ENCODE measurements at regions not wholly inside any gene's neighbourhood (a gene's known extent, or its start where the extent isn't known, plus 50 kb on each side); places are given as distances from the start of the nearest gene placed in this dataset.

DNA sequence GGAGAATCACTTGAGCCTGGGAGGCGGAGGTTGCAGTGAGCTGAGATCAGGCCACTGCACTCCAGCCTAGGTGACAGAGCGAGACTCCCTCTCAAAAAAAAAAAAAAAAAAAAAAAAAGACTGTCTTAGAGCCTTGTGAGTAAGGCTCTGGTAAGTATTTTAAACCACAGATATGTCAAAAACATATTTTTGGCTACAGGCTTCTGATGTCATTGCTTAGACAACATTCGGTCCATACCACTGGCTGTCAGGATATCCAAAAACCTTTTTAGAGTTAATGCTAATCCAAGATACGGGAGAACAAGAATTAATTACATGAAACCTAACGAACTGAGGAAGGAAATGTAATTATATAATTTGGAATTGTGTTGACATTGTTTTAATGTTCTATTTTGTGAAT, 999.5 kb upstream of the PABPC4L start:
- no TSS peak for BruUV-seq (replicated peaks)
- H3K9me2 ChIP-seq (ENCODE audit: insufficient read depth) = no peaks in the 10 kb centered on the region; the same call in 1 of the 2 replicates
- no peaks in the 10 kb centered on the region for H3K79me2 ChIP-seq (ENCODE audit: insufficient read depth, low read length)
- no peak overlapping the region for H2AFZ ChIP-seq (ENCODE audit: low read depth, low read length, poor library complexity, severe bottlenecking)
- no peaks in the 10 kb centered on the region for H4K20me1 ChIP-seq (ENCODE audit: insufficient read depth)
- ChIA-PET POLR2A (no interaction called here), CTCF (no interaction called here), RAD21 (ENCODE audit: low non-redundant PET in 1 of 2, low total read pairs in 2 of 2, uncharacterized antibody in 2 of 2, unreplicated experiment in 2 of 2) (no interaction called here)
- H3K27me3 ChIP-seq (ENCODE audit: insufficient read depth, low read length) = no peaks in the 10 kb centered on the region
- TF ChIP-seq SRF (IDR thresholded peaks at IDR 0.05; ENCODE audit: low read depth) (no peak), ATF3 (IDR thresholded peaks at IDR 0.05) (no peak), POLR2A (IDR thresholded peaks at IDR 0.05; ENCODE audit: borderline replicate concordance, extremely low read depth, insufficient read depth, insufficient read length) (no peak), MAX (IDR thresholded peaks at IDR 0.05) (no peak)
- DNase-seq (ENCODE audit: low read depth, low spot score) = no peak
- no peak overlapping the region for H3K9ac ChIP-seq (ENCODE audit: low read length)
- no peaks in the 10 kb centered on the region for H3K4me1 ChIP-seq (ENCODE audit: control insufficient read depth in 1 of 2, insufficient read depth in 2 of 2, low read length in 2 of 2)
- ATAC-seq = no peak
- H3K4me2 ChIP-seq (ENCODE audit: low read length) = no peak overlapping the region
- no peaks in the 10 kb centered on the region for H3K36me3 ChIP-seq (ENCODE audit: control insufficient read depth in 1 of 2, insufficient read depth in 2 of 2, low read length in 2 of 2)
- no peak overlapping the region for H3K4me3 ChIP-seq (replicated peaks in 1 of 2; ENCODE audit: low read depth in 1 of 2, low read length in 2 of 2)
- no peak overlapping the region for H3K27ac ChIP-seq (ENCODE audit: low read depth, low read length)
- no peaks in the 10 kb centered on the region for H3K9me3 ChIP-seq (ENCODE audit: control insufficient read depth in 1 of 2, insufficient read depth in 1 of 2, low read depth in 1 of 2, low read length in 2 of 2)
- intact Hi-C loops (cut with micrococcal nuclease) = no loop called here

DNA sequence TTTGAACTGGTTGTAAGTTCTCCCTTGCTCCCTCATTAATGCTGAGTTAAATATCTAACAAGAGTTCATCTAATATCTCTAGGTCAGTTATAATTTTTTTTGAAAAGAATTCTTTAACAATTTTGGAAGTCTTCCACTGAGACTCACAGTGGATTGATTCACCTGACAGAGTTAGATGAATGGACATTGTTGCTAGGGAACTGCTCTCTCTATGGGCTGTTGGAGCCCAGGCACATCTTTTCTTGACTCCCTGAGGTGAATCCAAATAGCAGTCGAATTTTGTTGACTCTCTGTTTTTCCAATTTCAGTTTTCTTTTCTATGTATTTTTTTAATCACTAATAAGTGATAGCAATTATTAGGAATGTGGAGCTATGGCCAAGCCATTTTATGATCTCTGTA, 996.1 kb upstream of the PABPC4L start:
- DNase-seq (ENCODE audit: low read depth, low spot score) (no peak), ATAC-seq (no peak)
- no peaks in the 10 kb centered on the region for H3K79me2 ChIP-seq (ENCODE audit: insufficient read depth, low read length)
- no peaks in the 10 kb centered on the region; the same call in 1 of the 2 replicates for H3K9me2 ChIP-seq (ENCODE audit: insufficient read depth)
- no peaks in the 10 kb centered on the region for H3K27me3 ChIP-seq (ENCODE audit: insufficient read depth, low read length)
- intact Hi-C loops (cut with micrococcal nuclease) = no loop called here
- no peak overlapping the region for H3K27ac ChIP-seq (ENCODE audit: low read depth, low read length)
- no peak overlapping the region for H2AFZ ChIP-seq (ENCODE audit: low read depth, low read length, poor library complexity, severe bottlenecking)
- no peaks in the 10 kb centered on the region for H3K4me1 ChIP-seq (ENCODE audit: control insufficient read depth in 1 of 2, insufficient read depth in 2 of 2, low read length in 2 of 2)
- H4K20me1 ChIP-seq (ENCODE audit: insufficient read depth) = no peaks in the 10 kb centered on the region
- H3K9me3 ChIP-seq (ENCODE audit: control insufficient read depth in 1 of 2, insufficient read depth in 1 of 2, low read depth in 1 of 2, low read length in 2 of 2) = no peaks in the 10 kb centered on the region
- H3K4me3 ChIP-seq (replicated peaks in 1 of 2; ENCODE audit: low read depth in 1 of 2, low read length in 2 of 2) = no peak overlapping the region
- H3K9ac ChIP-seq (ENCODE audit: low read length) = no peak overlapping the region
- ChIA-PET RAD21 (ENCODE audit: low non-redundant PET in 1 of 2, low total read pairs in 2 of 2, uncharacterized antibody in 2 of 2, unreplicated experiment in 2 of 2) (no interaction called here), POLR2A (no interaction called here), CTCF (interaction anchor here (0.7 kb wide), 1 partner anchor 179 kb away, joined by 3 read pairs; no protein-coding TSS in a partner anchor)
- H3K4me2 ChIP-seq (ENCODE audit: low read length) = no peak overlapping the region
- no TSS peak for BruUV-seq (replicated peaks)
- H3K36me3 ChIP-seq (ENCODE audit: control insufficient read depth in 1 of 2, insufficient read depth in 2 of 2, low read length in 2 of 2) = no peaks in the 10 kb centered on the region
- no peak for TF ChIP-seq SP1 (IDR thresholded peaks at IDR 0.05; ENCODE audit: low read depth)
- no peak for TF ChIP-seq EGR1 (IDR thresholded peaks at IDR 0.05; ENCODE audit: low read depth)
- no peak for TF ChIP-seq ELF1 (IDR thresholded peaks at IDR 0.05; ENCODE audit: borderline replicate concordance, low read depth)
- TF ChIP-seq CBX3 (IDR thresholded peaks at IDR 0.05; ENCODE audit: low read depth) = no peak
- TF ChIP-seq CTCF (IDR thresholded peaks at IDR 0.05 in 2 of 3, conservative IDR thresholded peaks at IDR 0.05 in 1 of 3; ENCODE audit: borderline replicate concordance in 1 of 3, insufficient read depth in 1 of 3, low read depth in 2 of 3, low read length in 2 of 3) = no peak
- no peak for TF ChIP-seq JUND (IDR thresholded peaks at IDR 0.05)
- no peak for TF ChIP-seq POLR2A (IDR thresholded peaks at IDR 0.05; ENCODE audit: borderline replicate concordance, extremely low read depth, insufficient read depth, insufficient read length)
- no peak for TF ChIP-seq EZH2 (IDR thresholded peaks at IDR 0.05)
- TF ChIP-seq REST (IDR thresholded peaks at IDR 0.05; ENCODE audit: low read depth) = no peak
- no peak for TF ChIP-seq TCF7L2 (IDR thresholded peaks at IDR 0.05; ENCODE audit: borderline replicate concordance, extremely low read depth, insufficient read depth, insufficient read length)
- no peak for TF ChIP-seq MAX (IDR thresholded peaks at IDR 0.05)
- TF ChIP-seq YY1 (IDR thresholded peaks at IDR 0.05; ENCODE audit: extremely low read depth, insufficient replicate concordance, low read depth, low read length) = no peak
- no peak for TF ChIP-seq POLR2AphosphoS5 (IDR thresholded peaks at IDR 0.05; ENCODE audit: low read depth, low read length)
- no peak for TF ChIP-seq ZFX (IDR thresholded peaks at IDR 0.05)

Measured in HCT116 (cell line).